Stimulated activated naive CD4-positive, alpha-beta T cell treated with Interleukin-2 at 50 U/mL for 16 hours (primary cell): ENCODE measurements at regions not wholly inside any gene's neighbourhood (a gene's known extent, or its start where the extent isn't known, plus 50 kb on each side); places are given as distances from the start of the nearest gene placed in this dataset.
"Not testable (repeated sequence)": the region's sequence is repeated elsewhere in the genome, so short reads cannot be mapped to it uniquely, and the experiment has no call there.

Experiments
- DNase-seq: peaks from one replicate; lab custom pipeline; 2025; lab: John Stamatoyannopoulos, UW

DNA sequence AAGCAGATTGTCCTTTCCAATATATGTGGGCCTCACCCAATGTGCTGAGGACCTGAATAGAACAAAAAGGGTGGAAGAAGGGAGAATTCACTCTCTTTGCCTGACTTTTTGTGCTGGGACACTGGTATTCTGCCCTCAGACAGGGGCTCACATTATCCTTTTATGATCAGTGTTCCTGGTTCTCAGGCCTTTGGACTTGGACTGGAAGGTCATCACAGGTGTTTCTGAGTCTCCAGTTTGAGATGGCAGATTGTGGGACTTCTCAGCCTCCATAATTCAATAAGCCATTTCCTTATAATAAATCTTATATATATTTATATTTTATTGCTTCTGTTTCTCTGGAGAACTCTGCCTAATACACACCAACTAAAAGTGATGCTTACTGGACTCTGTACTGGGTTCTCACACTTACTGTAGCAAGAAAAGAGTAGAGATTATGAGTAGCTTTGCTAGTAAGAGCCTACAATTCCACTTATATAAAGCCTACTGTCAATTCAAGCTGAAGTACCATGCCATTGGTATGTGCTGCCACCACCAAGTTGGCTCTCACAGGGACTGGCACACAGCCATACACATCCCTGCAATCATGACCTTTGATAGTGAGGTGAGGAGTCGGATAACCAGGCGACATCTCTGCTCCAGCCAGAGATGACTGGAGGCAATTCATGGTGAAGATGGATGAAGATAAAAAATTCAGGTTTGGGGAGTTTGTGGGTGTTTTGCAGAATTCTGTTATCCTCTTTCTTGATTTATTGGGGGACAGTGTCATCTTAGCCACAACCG is 130.7 kb upstream of the NR3C1 start:
- DNase-seq, result no peak

DNA sequence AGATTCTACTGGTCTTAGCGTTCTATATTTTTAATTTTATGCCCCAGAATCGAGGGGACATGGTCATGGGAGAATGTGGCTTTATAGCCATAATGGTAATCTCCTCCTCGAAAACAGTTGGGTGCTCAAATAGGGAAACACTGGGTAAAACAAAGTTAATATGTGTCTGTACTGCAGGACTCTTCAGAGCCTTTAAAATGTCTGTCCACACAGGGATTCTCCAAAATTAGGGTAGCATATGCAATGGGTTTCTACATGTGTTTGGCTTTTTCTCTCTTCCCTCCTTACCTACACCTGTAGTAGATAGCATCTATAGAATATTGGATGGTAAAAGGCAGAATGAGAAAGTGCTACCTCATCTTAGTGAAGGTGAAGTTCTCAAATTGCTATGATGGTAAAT is 130.0 kb upstream of the NR3C1 start:
- no peak for DNase-seq

DNA sequence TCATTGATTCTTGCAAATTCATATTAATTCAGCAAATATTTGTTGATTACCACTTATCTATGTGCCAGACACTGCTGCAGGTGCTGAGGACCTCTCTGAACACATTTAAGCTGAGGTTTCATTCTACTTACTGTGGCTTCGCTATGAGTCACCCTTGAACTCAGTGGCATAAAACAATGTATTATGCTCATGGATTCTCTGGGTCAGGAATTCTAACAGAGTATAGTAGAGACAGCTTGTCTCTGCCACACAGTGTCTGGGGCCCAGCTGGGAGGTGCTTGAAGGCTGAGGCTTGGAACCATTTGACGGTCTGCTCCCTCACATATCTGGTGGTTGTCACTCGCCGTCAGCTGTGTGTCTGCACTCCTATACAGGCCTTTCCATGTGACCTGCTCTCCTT is 124.3 kb upstream of the NR3C1 start:
- no peak for DNase-seq

DNA sequence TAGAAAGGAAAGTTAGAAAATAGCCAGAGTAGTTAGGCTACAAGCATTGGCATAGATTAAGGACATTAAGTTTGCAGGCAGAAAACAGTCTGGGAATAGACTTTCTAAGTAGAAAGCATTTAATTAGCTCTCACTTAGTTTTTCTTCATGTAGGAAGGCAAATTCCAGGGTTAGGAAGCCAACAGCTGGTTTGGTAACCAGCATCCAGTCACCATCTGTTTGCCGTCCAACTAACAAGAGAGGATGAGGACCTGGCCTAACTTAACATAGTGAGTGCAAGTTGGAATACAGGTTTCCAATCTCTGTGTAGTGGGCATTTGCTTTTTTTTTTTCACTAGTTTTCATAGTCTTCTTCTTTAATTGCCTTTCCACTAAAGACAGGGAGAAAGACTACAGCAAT is 121.7 kb upstream of the NR3C1 start:
- DNase-seq, result no peak

DNA sequence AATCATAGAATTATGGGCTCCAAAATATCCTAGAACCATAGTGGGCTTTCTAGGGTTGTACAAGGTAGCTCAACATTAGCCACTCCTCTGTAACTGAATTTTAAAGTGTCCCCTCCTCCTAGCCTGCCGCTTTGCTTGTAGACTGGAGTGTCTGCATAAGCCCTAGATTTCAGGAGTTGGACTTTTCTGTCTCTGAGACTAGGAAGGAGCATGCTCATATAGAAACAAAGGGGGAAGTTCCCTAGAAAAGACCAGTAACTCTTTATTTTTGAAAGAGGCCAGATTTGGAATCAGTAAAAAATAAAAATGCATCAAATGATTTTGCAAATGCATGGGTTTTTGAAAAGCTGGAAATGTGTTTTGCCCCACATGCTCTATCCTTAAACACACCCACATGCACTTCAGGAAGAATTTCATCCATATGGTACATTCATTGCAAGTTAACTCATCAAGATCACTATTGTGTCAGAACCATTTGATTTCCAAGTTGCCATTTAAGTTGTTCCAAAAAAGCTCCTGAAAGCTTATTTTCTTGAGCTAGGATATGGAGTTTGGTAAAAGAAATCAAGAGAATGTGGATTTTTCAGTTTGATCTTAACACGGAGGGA is 121.0 kb upstream of the NR3C1 start:
- no peak for DNase-seq

DNA sequence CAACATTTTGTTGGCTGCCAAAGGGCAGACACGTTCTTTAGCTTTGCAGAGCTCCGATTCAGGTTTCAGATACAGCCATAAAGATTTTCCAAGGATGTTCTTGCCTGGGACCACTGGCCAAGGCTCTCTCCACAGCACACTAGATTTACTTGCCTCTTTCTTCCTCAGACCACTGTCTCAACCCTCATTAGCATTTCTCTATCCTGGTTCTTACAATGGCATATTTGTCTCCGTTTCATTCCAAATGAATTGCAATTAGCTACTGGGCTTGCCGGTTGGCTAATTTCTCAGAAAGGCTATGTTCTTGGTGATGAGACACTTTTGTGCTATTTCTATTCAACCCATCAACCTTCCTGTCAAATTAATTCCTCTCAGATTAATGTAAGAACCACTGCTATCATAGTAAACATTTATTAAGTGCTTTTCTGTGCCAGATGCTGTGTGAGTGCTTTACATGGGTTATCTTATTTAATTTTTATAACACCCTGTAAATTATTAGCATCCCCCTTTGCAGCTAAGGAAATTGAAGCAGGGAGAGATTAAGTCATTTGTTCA is 118.4 kb upstream of the NR3C1 start:
- DNase-seq, result no peak

DNA sequence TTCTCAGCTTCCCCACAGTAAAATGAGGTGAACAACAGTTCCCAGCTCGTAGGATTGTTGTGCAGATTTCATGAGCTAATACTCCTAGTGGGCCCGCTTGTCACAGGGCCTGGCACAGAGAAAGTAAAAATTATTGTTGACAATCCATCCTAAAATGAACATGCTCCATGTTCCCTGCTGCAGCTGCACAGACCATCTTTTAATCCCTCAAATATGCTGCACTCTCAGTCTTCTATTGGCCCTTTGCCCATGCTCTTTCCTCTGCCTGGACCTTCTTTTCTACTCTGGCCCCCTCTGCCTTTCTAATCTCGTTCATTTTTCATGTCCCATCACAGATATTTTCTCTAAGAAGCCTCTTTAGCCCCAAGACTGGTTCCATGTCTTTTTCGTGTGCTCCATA is 117.7 kb upstream of the NR3C1 start:
- no peak for DNase-seq

DNA sequence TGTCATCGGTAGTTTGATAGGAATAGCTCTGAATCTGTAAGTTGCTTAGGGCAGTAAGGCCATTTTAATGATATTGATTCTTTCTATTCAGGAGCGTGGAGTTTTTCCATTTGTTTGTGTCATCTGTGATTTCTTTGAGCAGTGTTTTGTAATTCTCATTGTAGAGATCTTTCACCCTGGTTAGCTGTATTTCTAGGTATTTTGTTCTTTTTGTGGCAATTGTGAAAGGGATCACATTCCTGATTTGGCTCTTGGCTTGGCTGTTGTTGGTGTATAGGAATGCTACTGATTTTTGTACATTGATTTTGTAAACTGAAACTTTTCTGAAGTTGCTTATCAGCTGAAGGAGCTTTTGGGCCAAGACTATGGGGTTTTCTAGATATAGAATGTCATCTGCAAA is 115.7 kb upstream of the NR3C1 start:
- not testable (repeated sequence) for DNase-seq

DNA sequence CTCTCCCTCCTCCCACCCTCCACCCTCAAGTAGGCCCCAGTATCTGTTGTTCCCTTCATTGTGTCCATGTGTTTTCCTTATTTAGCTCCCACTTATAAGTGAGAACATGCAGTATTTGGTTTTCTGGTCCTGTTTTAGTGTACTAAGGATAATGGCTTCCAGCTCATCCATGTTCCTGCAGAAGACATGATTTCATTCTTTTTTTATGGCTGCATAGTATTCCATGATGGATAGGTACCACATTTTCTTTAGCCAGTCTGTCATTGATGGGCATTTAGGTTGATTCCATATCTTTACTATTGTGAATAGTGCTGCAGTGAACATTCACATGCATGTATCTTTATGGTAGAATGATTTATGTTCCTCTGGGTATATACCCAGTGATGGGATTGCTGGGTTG is 114.3 kb upstream of the NR3C1 start:
- DNase-seq, result not testable (repeated sequence)

DNA sequence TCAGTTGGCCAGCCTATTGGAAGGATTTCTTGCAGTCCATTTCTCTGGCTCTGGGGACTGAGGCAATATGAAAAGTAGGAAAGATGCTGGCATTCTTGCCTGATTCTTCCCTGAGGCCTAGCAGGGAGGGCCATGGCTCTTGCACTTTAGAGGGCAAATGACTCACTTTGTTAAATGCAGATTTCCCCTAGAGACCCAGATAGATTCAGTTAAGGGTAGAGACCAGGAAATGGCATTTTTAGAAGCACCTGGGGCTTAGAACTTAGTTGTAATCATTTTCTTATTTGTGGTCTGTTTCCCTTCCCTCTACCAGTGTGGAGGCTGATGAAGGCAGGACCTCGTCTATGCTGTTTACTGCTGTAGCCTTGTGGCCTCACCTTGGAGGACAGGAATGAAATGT is 112.8 kb upstream of the NR3C1 start:
- DNase-seq, result no peak

DNA sequence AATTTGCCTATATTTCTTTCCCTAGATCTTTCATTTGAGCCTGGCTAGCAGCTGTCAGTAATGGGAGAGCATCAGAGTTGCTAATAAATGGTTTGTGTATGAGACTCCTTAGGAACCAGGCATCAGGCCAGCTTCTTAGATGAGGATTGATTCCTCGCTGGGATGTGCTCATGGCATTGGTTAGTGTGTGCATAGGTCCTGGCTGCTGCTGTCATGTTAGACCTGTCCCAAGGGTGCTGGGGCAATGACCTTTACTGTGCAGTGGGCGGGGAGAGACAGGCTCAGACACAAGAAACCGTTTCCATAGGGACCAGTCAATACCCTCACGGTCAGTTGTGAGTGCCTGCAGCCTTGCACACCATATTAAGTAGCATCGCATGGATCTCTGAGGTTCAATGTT is 112.3 kb upstream of the NR3C1 start:
- no peak for DNase-seq

DNA sequence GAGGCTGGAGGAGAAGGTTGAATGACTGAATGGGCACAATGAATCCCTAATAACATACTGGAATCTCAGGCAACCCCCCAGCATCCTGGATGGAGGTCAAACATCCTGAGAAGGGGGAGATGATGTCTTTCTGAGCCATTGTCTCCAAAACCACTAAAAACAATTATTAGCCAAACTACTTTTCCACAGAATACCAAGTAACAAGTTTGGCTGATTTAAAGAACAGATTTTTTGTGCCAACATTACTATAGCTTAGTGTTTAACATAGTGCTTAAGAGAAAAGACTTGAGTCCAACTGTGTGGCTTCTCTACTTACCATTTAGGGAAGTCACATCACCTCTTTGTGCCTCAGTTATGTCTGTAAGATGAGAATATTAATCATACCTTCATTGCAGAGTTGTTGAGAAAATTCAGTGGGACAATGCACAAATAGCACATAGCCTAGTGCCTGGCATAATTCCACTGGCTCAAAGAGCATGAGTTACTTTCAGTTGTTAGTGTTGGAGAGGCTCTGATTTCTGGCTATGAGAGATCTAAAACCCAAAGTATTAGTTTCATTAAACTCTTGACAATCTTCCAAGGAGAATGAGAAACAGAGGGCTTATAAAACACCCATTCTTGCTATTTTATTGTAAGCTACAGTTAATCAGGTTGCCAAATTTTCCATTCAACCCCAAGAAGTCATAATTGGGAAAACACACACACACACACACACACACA is 111.3 kb upstream of the NR3C1 start:
- no peak for DNase-seq

DNA sequence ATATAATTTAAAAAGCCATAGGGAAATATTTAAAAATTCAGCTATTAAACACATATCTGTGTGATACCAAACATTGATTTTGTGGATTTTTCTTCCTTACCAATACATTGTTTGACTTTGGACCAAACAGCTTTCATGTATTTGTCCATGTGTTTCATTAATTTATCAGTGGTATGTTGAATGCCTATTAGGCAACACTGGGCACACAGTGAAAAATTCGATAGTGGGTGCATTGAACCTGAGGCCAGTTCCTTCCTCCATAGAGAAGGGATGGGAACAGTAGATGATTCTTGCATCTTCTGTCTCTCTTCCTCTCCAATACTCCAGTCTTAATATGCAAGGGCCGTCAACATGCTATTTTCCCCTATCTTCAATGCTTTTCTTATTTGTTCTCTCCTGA is 110.2 kb upstream of the NR3C1 start:
- no peak for DNase-seq

DNA sequence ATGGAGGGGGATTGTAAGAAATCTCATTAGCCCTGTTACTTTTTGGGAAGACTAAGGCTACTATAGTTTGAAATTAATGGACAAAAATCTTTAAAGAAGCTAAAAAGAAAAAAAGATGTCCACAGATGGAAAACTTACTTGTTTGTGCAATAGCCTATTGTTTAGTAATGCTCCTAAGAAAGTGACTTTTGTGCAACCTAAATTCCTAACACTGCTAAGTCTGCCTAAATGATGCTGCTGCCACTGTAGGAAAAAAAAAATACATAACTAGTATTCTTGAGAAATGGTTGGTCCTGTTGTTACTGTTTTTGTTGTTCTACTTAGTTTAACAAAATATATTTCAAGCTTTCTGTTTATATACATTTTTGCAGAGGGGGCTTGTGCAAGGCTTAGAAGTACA is 108.2 kb upstream of the NR3C1 start:
- no peak for DNase-seq

DNA sequence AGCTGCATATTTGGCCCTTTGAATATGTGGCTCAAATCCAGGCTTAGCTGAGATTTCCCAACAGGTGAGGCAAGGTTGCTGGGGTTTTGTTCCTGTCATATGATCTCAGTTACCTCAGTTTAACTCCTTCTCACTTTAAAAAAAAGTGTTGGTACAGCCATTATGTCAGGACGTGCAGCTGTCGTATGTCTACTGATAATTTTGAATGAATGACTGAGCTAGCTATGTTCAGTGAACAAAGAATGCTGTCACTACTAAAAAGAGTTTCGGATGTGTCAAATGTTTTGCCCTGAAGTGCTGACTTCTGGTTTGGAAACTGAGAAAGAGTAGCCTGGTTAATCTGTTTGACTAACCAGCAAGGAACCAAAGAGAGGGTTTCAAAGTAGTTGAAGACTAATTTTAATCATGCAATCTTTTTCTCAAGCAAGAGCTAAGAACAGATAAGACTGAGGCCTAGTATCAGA is 106.3 kb upstream of the NR3C1 start:
- DNase-seq, result no peak

DNA sequence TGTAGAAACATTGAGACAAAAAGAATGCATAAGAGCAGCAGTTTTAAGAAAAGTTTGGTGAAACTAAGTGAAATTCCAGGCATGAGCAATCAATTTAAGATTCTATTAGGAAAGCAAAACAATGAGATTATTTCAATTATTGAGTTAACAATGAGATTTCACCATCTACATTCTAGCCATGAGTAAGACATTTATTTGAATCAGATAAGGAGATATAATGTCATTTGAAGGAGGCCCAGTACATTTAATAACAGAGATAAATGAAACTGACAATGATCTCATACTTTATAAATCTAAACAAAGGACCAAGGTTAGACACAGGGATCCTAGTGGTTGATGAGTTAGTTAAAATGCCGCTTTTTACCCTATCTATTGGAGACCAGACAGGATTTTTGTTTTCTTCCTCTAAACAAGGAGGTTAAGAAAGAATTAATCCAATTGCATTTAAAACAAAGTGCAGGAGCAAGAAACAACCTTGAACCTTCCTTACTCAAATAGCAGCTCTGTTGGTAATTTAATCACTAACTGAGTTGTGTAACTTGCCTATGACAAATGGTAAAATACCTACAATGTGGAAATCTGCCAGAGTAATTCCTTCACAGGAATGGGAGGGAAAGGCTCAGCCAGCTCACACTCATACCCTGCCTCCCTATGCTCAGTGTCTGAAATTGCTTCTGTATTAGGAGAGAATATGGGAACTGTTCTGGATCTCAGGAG is 103.5 kb upstream of the NR3C1 start:
- DNase-seq, result no peak

DNA sequence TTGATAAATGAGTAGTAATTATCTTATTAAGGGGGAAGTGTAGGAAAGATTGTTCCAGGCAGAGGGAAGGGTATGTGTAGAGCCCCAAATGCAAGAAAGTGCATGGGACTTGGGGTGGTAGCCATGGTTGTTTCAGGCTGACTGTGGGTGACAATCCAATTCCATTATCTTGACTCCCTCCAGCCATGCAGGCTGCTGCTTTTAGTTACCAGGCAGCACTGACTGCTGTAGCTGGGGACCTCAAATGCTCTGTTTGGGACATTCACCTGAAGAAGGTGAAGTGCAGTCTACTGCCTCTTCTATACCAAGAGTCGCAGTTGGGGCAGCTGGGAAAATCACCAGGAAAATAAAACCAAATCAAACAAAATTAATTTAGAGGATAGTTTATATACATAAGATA is 102.4 kb upstream of the NR3C1 start:
- DNase-seq, result no peak

DNA sequence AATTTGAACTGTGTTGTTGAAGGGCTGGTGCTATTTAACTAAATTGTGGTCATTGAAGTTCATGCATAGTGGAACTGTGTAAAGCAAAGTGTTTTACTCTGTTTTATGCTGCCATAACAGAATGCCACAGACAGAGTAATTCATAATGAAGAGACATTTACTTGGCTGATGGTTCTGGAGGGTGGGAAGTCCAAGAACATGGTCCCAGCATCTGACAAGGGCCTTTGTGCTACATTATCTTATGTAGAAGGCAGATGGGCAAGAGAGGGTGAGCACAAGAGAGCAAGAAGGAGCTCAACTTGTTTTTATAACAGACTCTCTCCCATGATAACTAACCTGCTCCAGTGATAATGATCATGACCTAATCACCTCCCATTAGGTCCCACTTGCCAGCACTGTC is 101.9 kb upstream of the NR3C1 start:
- no peak for DNase-seq

DNA sequence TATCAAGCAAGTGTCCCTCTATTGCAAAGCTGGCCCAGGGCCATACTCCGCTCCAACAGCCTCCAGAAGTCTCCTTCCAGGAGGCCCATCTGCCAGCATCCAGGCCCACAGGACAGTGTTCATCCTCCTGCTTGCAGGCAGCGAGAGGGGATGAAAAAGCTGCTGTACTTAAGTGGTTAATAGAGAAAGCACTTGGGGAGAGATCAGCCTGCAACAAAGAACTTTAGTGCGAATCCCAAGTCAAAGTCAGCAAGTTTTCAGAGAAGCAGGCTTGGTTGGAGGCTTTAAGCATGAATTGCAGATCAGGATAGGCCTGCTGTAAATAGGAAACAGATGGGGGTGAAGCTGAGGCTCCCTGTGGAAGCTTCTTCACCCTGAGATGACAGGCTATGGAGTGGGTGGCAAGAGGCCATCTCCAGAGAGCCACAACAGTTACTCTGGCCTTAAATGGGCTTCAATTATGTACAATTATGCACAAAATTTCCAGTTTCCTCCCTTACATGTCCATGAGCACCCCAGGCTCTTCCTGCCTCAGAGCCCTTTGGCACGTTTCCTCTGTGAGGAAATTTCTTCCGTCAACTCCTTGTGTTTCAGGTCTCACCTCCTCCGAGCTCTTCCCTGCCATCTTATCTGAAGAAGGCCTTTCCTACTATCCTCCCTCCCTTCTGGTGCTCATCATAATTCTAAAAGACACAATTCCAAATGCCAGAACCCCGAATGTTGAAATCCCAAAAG is 98.0 kb upstream of the NR3C1 start:
- DNase-seq, result no peak

DNA sequence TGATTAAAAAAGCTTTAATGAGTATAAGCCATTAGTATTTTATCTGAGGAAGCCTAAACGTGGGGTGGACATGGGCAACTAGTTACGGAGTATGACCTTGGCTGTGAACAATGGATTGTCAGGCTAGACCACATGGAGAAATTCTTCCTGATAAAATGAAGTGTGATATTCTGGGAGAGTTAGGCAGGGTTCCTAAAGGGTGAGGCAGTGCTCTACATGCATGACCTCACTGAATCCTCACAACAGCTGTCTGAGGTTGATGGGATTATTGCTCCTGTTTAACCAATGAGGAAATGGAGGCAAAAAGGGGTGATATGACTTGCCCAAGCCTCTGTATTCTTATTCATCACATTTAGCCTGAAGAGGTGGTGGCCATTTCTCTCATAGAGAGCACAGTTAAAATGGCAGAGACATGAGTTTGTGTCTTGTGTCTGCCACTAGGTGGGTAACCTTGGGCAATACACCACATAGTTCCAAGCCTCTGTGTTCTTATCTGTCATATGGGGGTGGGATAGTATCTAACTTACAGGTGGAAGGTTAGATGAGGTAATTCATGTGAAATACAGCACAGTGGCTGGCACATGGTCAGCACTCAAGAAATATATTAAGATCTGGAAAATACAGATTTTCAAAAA is 96.1 kb upstream of the NR3C1 start:
- DNase-seq, result no peak

DNA sequence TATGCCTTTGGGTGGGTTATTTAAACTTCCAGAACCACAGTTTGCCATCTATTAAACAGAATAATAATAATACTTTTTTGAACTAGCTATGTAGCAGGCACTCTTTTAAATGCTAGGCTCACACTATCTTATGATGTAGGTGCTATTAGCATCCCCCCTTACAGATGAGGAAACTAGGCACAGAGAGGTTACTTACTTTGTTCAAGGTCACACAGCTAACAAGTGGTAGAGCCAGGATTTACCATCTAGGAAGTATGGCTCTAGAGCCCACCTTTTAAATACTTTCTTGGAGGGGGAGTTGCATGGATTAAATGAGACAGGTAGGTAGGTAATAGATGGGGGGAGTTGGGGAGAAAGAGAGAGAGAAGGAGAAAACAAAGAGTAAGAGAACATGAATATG is 95.3 kb upstream of the NR3C1 start:
- DNase-seq, result no peak
